ENCODE measurements at regions not wholly inside any gene's neighbourhood (a gene's known extent, or its start where the extent isn't known, plus 50 kb on each side); places are given as distances from the start of the nearest gene placed in this dataset.

- Mint-ChIP-seq H3K9me3 (ENCODE audit: unreplicated experiment) (no peaks in the 10 kb centered on the region), H3K27ac (ENCODE audit: low read depth, unreplicated experiment) (no peak overlapping the region), H3K4me1 (ENCODE audit: insufficient read depth, unreplicated experiment) (no peaks in the 10 kb centered on the region), H3K4me3 (ENCODE audit: unreplicated experiment) (no peak overlapping the region), H3K36me3 (ENCODE audit: insufficient read depth, unreplicated experiment) (no peaks in the 10 kb centered on the region), H3K27me3 (ENCODE audit: insufficient read depth, unreplicated experiment) (no peaks in the 10 kb centered on the region)
- intact Hi-C loops (cut with micrococcal nuclease): loop anchor here (1.0 kb wide), 1 partner anchor 205 kb away; no protein-coding TSS in a partner anchor
- TF ChIP-seq CTCF (IDR thresholded peaks at IDR 0.05; ENCODE audit: unreplicated experiment): peak; percentile 39
- POLR2A ChIA-PET: interaction anchor here (0.5 kb wide), 1 partner anchor 445 kb away, joined by 3 read pairs; no protein-coding TSS in a partner anchor
- no TSS peak for BruUV-seq (replicated peaks)
- CTCF ChIA-PET: no interaction called here
- DNase-seq (ENCODE audit: unreplicated experiment): peak; percentile 48
Observed at GRCh38 chr4:67122029-67122428, 423.3 kb downstream of the CENPC start.

- Mint-ChIP-seq H3K27ac (ENCODE audit: low read depth, unreplicated experiment) (no peak overlapping the region), H3K27me3 (ENCODE audit: insufficient read depth, unreplicated experiment) (no peaks in the 10 kb centered on the region), H3K4me3 (ENCODE audit: unreplicated experiment) (no peak overlapping the region), H3K36me3 (ENCODE audit: insufficient read depth, unreplicated experiment) (no peaks in the 10 kb centered on the region), H3K9me3 (ENCODE audit: unreplicated experiment) (no peaks in the 10 kb centered on the region), H3K4me1 (ENCODE audit: insufficient read depth, unreplicated experiment) (no peaks in the 10 kb centered on the region)
- intact Hi-C loops (cut with micrococcal nuclease): no loop called here
- ChIA-PET CTCF (no interaction called here), POLR2A (no interaction called here)
- no TSS peak for BruUV-seq (replicated peaks)
- no peak for TF ChIP-seq CTCF (IDR thresholded peaks at IDR 0.05; ENCODE audit: unreplicated experiment)
- no peak for DNase-seq (ENCODE audit: unreplicated experiment)
Observed at GRCh38 chr4:67120369-67120768, 424.9 kb downstream of the CENPC start.

- no peak for TF ChIP-seq CTCF (IDR thresholded peaks at IDR 0.05; ENCODE audit: unreplicated experiment)
- no TSS peak for BruUV-seq (replicated peaks)
- Mint-ChIP-seq H3K4me3 (ENCODE audit: unreplicated experiment) (no peak overlapping the region), H3K4me1 (ENCODE audit: insufficient read depth, unreplicated experiment) (peaks cover 3% of the 10 kb centered on the region), H3K36me3 (ENCODE audit: insufficient read depth, unreplicated experiment) (no peaks in the 10 kb centered on the region), H3K27me3 (ENCODE audit: insufficient read depth, unreplicated experiment) (no peaks in the 10 kb centered on the region), H3K27ac (ENCODE audit: low read depth, unreplicated experiment) (no peak overlapping the region), H3K9me3 (ENCODE audit: unreplicated experiment) (peaks cover 7% of the 10 kb centered on the region)
- ChIA-PET CTCF (interaction anchor here (1.5 kb wide), 1 partner anchor 24 kb away, joined by 3 read pairs; no protein-coding TSS in a partner anchor), POLR2A (no interaction called here)
- intact Hi-C loops (cut with micrococcal nuclease): no loop called here
- no peak for DNase-seq (ENCODE audit: unreplicated experiment)
Observed at GRCh38 chr4:67109276-67109675, 436.0 kb downstream of the CENPC start.

GRCh38 chr4:67106861-67107460 lies 438.3 kb downstream of the CENPC start:
- DNase-seq (ENCODE audit: unreplicated experiment): no peak
- BruUV-seq (replicated peaks): no TSS peak
- H3K4me1 Mint-ChIP-seq (ENCODE audit: insufficient read depth, unreplicated experiment): peaks cover 11% of the 10 kb centered on the region
- no peaks in the 10 kb centered on the region for H3K36me3 Mint-ChIP-seq (ENCODE audit: insufficient read depth, unreplicated experiment)
- H3K4me3 Mint-ChIP-seq (ENCODE audit: unreplicated experiment): no peak overlapping the region
- ChIA-PET POLR2A (no interaction called here), CTCF (interaction anchor here (0.7 to 4.1 kb wide), 2 partner anchors 19 to 192 kb away, joined by 4 to 17 read pairs; no protein-coding TSS in a partner anchor)
- intact Hi-C loops (cut with micrococcal nuclease): no loop called here
- H3K9me3 Mint-ChIP-seq (ENCODE audit: unreplicated experiment): no peaks in the 10 kb centered on the region
- no peak for TF ChIP-seq CTCF (IDR thresholded peaks at IDR 0.05; ENCODE audit: unreplicated experiment)
- H3K27me3 Mint-ChIP-seq (ENCODE audit: insufficient read depth, unreplicated experiment): no peaks in the 10 kb centered on the region
- no peak overlapping the region for H3K27ac Mint-ChIP-seq (ENCODE audit: low read depth, unreplicated experiment)
